SH-SY5Y (cell line): ENCODE measurements at regions not wholly inside any gene's neighbourhood (a gene's known extent, or its start where the extent isn't known, plus 50 kb on each side); places are given as distances from the start of the nearest gene placed in this dataset.

Experiments
- GATA2 ChIP-seq: IDR thresholded peaks from 2 replicates; pipeline ENCODE4 v1.6.1; 2011; ENCODE audit warnings: mild to moderate bottlenecking, low read depth, low read length
- GATA3 ChIP-seq: IDR thresholded peaks from 2 replicates; pipeline ENCODE4 v1.6.1; 2011; ENCODE audit warnings: low read depth, mild to moderate bottlenecking, low read length, moderate library complexity

GRCh38 chr5:20959347-20959746 lies 971.3 kb upstream of the CDH18 start:
- no peak for TF ChIP-seq GATA2
- TF ChIP-seq GATA3: no peak
